Adrenal gland (tissue), 5 donors: ENCODE measurements at regions not wholly inside any gene's neighbourhood (a gene's known extent, or its start where the extent isn't known, plus 50 kb on each side); places are given as distances from the start of the nearest gene placed in this dataset.

Source experiments
- POLR2A ChIP-seq, 2 donors: fragments of 450-650 bp; IDR thresholded peaks; one replicate each; pipeline ENCODE4 v1.6.1; 2017; ENCODE audit warnings: antibody characterized with exemption in 2 of 2, mild to moderate bottlenecking in 2 of 2, moderate library complexity in 1 of 2
- TF ChIP-seq, protein P1 (sequence below), 6 experiments: fragments of 450-650 bp in 4 of 6; fragments of 200-600 bp in 2 of 6; sonication (generic) in 1 of 6; IDR thresholded peaks; 1 replicate in 5 of 6; 2 replicates in 1 of 6; pipeline versions ENCODE4 v1.5.1 to v1.8.0; 2016 to 2021; ENCODE audit warnings: antibody characterized with exemption in 6 of 6, mild to moderate bottlenecking in 2 of 6, moderate library complexity in 1 of 6
- donor health status: DM: no; HTN: no; CAD: no.

DNA sequence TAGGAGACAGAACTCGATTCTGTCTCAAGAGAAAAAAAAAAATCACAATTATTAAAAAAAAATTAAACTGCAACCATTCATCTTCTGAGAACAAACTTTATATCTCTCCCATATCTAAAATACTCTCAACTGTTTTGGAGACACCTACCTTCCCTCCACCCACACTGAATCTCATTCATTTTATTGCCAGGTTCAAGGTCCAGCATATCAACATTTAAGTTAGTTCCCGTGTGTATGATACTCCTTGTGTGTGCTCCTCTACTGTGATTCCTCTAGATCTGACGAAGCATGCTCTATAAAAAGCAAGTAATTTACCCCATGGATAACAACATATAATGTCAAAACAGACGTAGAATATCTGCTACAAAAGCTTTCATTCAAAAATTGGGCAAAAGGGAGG lies 351.8 kb upstream of the SORCS1 start:
- no peak for TF ChIP-seq POLR2A (IDR thresholded peaks at IDR 0.05)
- TF ChIP-seq, protein P1, sequence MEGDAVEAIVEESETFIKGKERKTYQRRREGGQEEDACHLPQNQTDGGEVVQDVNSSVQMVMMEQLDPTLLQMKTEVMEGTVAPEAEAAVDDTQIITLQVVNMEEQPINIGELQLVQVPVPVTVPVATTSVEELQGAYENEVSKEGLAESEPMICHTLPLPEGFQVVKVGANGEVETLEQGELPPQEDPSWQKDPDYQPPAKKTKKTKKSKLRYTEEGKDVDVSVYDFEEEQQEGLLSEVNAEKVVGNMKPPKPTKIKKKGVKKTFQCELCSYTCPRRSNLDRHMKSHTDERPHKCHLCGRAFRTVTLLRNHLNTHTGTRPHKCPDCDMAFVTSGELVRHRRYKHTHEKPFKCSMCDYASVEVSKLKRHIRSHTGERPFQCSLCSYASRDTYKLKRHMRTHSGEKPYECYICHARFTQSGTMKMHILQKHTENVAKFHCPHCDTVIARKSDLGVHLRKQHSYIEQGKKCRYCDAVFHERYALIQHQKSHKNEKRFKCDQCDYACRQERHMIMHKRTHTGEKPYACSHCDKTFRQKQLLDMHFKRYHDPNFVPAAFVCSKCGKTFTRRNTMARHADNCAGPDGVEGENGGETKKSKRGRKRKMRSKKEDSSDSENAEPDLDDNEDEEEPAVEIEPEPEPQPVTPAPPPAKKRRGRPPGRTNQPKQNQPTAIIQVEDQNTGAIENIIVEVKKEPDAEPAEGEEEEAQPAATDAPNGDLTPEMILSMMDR (IDR thresholded peaks at IDR 0.05) = no peak
